ENCODE measurements at regions not wholly inside any gene's neighbourhood (a gene's known extent, or its start where the extent isn't known, plus 50 kb on each side); places are given as distances from the start of the nearest gene placed in this dataset.
"Not testable (repeated sequence)": the region's sequence is repeated elsewhere in the genome, so short reads cannot be mapped to it uniquely, and the experiment has no call there.

DNA sequence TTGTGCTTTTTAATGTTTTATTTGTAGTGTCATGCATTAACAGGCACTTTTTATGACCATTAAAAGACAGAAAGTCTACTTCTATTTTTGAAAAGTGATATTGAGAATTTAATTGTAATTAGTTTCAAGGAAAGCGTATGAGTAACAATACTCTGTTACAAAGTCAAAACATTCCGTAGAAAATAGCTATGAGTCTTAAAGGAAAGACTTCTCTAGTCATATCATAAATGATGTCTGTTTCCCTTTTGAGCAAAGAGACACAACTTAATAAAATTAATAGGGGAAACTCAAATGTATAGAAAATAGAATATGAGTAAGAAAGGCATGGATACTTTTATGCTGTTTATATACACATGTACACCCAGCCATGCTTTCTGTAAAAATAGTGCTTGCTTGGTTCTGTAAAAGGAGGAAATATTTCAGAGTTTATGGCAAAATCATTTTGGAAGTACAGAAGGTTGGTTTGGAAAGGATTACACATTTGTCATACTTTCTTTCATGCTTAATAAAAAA is 107.8 kb upstream of the AHI1 start:
- POLR2A ChIA-PET, result interaction anchor here (0.5 to 1.2 kb wide), 3 partner anchors 12 to 55 kb away, joined by 3 read pairs; no protein-coding TSS in a partner anchor
- Mint-ChIP-seq H3K9me3 (ENCODE audit: low read depth) (no peaks in the 10 kb centered on the region), H3K36me3 (ENCODE audit: low read depth) (no peaks in the 10 kb centered on the region), H3K27me3 (no peaks in the 10 kb centered on the region), H3K27ac (peak overlapping the region; percentile 58), H3K4me3 (no peak overlapping the region), H3K4me1 (peaks cover 30% of the 10 kb centered on the region)
- CTCF ChIA-PET, result no interaction called here
- peak; percentile 57 for ATAC-seq
- no peak for DNase-seq
- intact Hi-C loops (cut with DNase I, micrococcal nuclease), result loop anchor here (1.0 to 5.0 kb wide), 3 partner anchors 19 to 37 kb away; no protein-coding TSS in a partner anchor

DNA sequence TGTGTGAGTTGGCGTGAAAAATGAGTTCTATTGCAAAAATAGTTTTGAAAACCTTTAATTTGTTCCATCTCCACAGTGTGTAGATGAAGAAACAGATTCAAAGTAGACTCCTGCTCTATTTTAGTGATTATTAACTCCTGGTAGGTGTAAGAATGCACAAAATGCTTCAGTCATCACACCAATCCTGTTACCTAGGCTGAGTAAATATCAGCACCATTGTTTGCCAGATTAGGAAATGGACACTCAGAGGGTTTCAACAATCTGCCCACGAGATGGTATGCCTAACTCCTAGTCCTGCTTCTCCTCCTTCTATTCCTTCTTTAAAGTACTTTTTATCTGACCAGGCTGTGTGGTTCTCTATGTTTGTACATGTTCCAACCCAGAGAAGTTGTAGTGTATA is 108.9 kb upstream of the AHI1 start:
- no peaks in the 10 kb centered on the region for H3K27me3 Mint-ChIP-seq
- ChIA-PET CTCF (no interaction called here), POLR2A (no interaction called here)
- H3K4me1 Mint-ChIP-seq, result peaks cover 30% of the 10 kb centered on the region
- H3K36me3 Mint-ChIP-seq (ENCODE audit: low read depth), result no peaks in the 10 kb centered on the region
- intact Hi-C loops (cut with DNase I, micrococcal nuclease), result loop anchor here in 1 of 2 experiments (5.0 kb wide), 1 partner anchor 36 kb away; no protein-coding TSS in a partner anchor
- DNase-seq (no peak), ATAC-seq (no peak)
- H3K27ac Mint-ChIP-seq, result peak overlapping the region; percentile 20
- H3K4me3 Mint-ChIP-seq, result no peak overlapping the region
- no peaks in the 10 kb centered on the region for H3K9me3 Mint-ChIP-seq (ENCODE audit: low read depth)

DNA sequence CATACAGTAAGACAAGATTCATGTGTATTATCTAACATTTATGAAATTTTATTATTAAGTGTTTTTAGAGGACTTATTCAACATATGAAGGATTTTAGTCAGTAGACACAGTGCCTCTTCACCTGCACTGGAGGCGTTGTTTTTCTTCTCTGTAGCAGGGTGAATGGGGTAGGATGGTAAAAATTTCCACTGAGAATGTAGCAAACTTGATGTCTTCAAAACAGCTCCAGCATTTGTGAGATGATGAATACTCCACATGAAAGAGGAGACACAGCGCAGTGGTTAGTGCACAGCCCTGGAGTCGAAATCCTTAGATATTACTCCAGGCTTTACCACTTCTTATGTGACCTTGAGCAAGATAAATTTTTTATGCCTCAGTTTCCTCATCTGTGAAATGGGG is 110.5 kb upstream of the AHI1 start:
- Mint-ChIP-seq H3K4me3 (no peak overlapping the region), H3K27ac (peak overlapping the region; percentile 31), H3K4me1 (peaks cover 30% of the 10 kb centered on the region), H3K27me3 (no peaks in the 10 kb centered on the region), H3K36me3 (ENCODE audit: low read depth) (no peaks in the 10 kb centered on the region), H3K9me3 (ENCODE audit: low read depth) (no peaks in the 10 kb centered on the region)
- POLR2A ChIA-PET, result no interaction called here
- ATAC-seq (peak; percentile 52), DNase-seq (no peak)
- intact Hi-C loops (cut with DNase I, micrococcal nuclease), result loop anchor here in 1 of 2 experiments (5.0 kb wide), 1 partner anchor 34 kb away; no protein-coding TSS in a partner anchor
- CTCF ChIA-PET, result no interaction called here

DNA sequence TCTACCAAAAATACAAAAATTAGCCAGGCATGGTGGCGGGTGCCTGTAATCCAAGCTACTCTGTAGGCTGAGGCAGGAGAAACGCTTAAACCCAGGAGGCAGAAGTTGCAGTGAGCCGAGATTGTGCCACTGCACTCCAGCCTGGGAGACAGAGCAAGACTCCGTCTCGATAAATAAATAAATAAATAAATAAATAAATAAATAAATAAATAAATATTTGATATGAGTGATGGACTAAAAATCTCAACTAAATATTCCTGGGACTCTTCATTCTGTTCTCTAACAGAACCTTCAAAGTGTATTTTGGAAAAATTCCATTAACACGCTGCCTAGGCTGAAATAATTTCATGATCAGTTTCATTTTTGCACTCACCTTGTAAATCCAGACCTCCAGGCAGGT is 112.7 kb upstream of the AHI1 start:
- peaks cover 17% of the 10 kb centered on the region for H3K4me1 Mint-ChIP-seq
- ATAC-seq; H3K9me3 Mint-ChIP-seq (ENCODE audit: low read depth); POLR2A ChIA-PET; H3K27me3 Mint-ChIP-seq; H3K36me3 Mint-ChIP-seq (ENCODE audit: low read depth); DNase-seq; intact Hi-C loops (cut with DNase I, micrococcal nuclease); H3K27ac Mint-ChIP-seq; H3K4me3 Mint-ChIP-seq: not testable (repeated sequence)
- CTCF ChIA-PET, result interaction anchor here (1.5 kb wide), 1 partner anchor 14 kb away, joined by 3 read pairs; no protein-coding TSS in a partner anchor

DNA sequence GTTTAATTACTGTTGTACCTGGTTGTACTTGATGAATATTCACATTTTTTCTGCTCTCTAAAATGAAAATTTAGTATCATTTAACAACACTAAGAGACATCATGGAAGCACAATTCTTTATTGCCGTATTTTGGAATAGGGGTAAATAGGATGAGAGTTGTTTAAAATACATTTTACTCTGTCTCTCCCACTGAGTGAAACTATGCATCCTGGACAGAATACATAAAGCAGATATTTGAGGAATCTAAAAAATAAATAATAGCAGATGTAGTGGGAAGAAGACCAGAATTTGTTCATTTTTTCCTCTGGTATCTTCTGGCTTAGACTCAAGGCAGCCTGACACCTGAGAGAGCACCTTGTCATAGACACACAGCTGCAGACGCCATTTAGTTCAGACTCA is 119.1 kb upstream of the AHI1 start:
- no peaks in the 10 kb centered on the region for H3K9me3 Mint-ChIP-seq (ENCODE audit: low read depth)
- no peak overlapping the region for H3K4me3 Mint-ChIP-seq
- H3K36me3 Mint-ChIP-seq (ENCODE audit: low read depth), result no peaks in the 10 kb centered on the region
- H3K27me3 Mint-ChIP-seq, result peaks cover 3% of the 10 kb centered on the region
- no peak for DNase-seq
- no peaks in the 10 kb centered on the region for H3K4me1 Mint-ChIP-seq
- ChIA-PET CTCF (no interaction called here), POLR2A (no interaction called here)
- intact Hi-C loops (cut with DNase I, micrococcal nuclease), result no loop called here
- ATAC-seq, result no peak
- H3K27ac Mint-ChIP-seq, result no peak overlapping the region

DNA sequence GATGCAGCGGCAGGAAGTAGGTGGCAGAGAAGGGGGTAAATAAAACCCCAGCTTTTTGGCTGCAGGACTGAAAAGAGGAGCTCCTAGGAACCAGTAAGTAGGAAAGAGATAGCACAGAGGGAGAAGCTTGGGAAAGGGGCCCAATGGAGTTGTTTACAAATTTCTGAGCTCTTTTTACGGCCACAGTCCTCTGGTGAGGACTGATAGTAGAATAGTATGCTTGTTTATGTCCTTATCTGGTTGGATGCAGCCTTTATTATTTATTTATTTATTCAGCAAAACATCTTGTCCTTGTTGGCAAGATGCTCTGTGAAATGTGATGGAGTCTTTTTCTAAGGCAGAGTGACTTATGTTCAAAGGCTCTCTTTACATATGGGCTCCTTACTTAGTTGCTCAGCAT is 119.7 kb upstream of the AHI1 start:
- CTCF ChIA-PET, result interaction anchor here (0.6 to 0.7 kb wide), 2 partner anchors 17 to 607 kb away, joined by 3 read pairs; no protein-coding TSS in a partner anchor
- no peaks in the 10 kb centered on the region for H3K9me3 Mint-ChIP-seq (ENCODE audit: low read depth)
- H3K27me3 Mint-ChIP-seq, result peaks cover 3% of the 10 kb centered on the region
- no peak overlapping the region for H3K4me3 Mint-ChIP-seq
- ATAC-seq (no peak), DNase-seq (no peak)
- no peak overlapping the region for H3K27ac Mint-ChIP-seq
- H3K4me1 Mint-ChIP-seq, result no peaks in the 10 kb centered on the region
- H3K36me3 Mint-ChIP-seq (ENCODE audit: low read depth), result no peaks in the 10 kb centered on the region
- POLR2A ChIA-PET, result no interaction called here
- intact Hi-C loops (cut with DNase I, micrococcal nuclease), result no loop called here

DNA sequence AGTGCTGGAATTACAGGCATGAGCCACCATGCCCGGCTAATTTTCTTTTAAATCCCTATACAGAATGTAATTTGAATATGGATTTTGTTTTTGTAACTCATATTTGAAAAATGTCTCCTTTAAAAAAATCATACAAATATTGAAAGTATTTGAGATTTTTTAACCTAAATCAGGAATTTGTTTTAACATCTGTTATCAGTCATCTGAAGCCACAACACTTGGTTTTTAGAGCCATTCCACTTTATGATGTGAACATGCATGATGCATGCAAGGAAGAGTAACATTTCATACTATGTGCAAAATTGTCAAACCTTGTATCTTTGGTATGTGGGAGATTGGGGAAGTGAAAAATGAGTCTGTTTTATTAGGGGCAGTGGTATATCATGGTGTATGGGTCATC is 124.5 kb upstream of the AHI1 start:
- ATAC-seq (no peak), DNase-seq (no peak)
- intact Hi-C loops (cut with DNase I, micrococcal nuclease), result loop anchor here in 1 of 2 experiments (5.0 kb wide), 2 partner anchors 45 to 85 kb away; no protein-coding TSS in a partner anchor
- Mint-ChIP-seq H3K36me3 (ENCODE audit: low read depth) (peaks cover 16% of the 10 kb centered on the region), H3K4me1 (peaks cover 26% of the 10 kb centered on the region), H3K27me3 (no peaks in the 10 kb centered on the region), H3K27ac (peak overlapping the region; percentile 62), H3K9me3 (ENCODE audit: low read depth) (peaks cover 3% of the 10 kb centered on the region), H3K4me3 (no peak overlapping the region)
- CTCF ChIA-PET, result no interaction called here
- POLR2A ChIA-PET, result no interaction called here

DNA sequence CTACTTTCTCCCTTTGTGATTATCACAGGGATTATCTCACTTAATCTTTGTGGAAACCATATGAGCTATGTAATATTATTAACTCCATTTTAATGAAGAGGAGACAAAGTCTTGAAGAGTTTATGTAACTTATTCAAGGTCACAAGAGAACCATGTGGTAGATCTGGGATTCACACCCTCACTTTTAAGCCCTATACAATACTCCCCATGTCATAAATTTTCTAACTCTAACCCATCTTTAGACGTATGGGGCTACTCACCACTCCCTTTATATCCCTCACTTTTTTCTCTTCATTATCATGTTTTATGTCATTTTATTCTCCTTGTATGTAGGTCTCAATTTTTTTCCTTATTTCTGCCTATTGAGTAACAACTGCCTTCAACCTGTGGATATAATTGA is 126.4 kb upstream of the AHI1 start:
- DNase-seq (no peak), ATAC-seq (peak; percentile 22)
- POLR2A ChIA-PET, result interaction anchor here (1.0 kb wide), 1 partner anchor 19 kb away, joined by 3 read pairs; no protein-coding TSS in a partner anchor
- no peaks in the 10 kb centered on the region for H3K27me3 Mint-ChIP-seq
- H3K4me3 Mint-ChIP-seq, result no peak overlapping the region
- peaks cover 16% of the 10 kb centered on the region for H3K36me3 Mint-ChIP-seq (ENCODE audit: low read depth)
- peaks cover 31% of the 10 kb centered on the region for H3K4me1 Mint-ChIP-seq
- intact Hi-C loops (cut with DNase I, micrococcal nuclease), result loop anchor here (1.0 to 5.0 kb wide), 8 partner anchors 16 to 87 kb away; no protein-coding TSS in a partner anchor
- CTCF ChIA-PET, result interaction anchor here (0.9 to 1.6 kb wide), 6 partner anchors 14 to 602 kb away, joined by 3 to 8 read pairs (median 3); no protein-coding TSS in a partner anchor
- H3K9me3 Mint-ChIP-seq (ENCODE audit: low read depth), result peaks cover 3% of the 10 kb centered on the region
- H3K27ac Mint-ChIP-seq, result peak overlapping the region; percentile 90

DNA sequence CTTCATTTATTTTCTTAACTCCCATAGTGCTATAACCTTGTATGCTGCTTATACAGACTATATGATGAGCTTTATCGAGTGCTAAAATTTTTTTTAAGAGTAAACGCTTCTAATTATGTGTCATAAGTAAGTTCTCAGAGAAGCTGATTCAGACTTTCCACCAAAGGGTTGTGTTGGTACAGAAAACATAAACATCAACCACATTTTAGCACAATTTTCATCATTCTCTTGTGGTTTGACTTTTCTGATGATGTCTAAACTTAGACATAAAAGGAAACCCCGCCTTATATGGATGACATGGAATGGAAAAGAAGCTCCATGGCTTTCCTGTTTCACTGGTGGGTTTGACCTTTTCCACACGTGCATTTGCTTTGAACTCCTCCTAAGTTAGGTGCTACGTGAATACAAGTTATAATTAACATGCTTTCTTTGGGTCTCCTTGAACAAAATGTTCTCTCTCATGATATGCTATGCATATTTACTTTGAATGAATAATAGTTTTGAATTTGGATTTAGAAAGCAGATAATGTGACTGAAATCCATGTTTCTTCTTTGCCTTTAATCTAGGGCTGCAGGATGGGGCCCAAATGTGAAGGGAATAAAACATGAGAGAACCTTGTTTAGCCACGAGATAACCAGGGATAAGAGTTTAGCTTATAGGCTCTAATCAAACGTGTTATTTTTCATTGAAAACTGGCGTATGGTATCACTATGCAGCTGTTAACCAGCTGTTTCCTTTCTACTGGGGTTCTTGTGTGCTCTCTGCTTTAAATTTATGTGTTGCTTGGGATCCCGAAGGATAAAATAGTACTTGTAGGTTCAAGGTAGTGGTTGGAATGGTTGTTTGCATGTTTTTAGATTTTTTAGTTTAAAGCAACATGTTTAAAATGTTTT is 127.1 kb upstream of the AHI1 start:
- H3K4me3 Mint-ChIP-seq, result no peak overlapping the region
- peak overlapping the region; percentile 90 for H3K27ac Mint-ChIP-seq

DNA sequence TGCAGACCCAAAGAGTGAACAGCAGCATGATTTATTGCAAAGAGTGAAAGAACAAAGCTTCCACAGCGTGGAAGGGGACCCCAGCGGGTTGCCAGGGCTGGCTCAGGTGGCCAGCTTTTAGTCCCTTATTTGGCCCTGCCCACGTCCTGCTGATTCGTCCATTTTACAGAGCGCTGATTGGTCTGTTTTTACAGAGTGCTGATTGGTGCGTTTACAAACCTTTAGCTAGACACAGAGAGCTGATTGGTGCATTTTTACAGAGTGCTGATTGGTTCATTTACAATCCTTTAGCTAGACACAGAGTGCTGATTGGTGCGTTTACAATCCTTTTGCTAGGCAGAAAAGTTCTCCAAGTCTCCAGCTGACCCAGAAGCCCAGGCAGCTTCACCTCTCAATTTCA is 128.5 kb upstream of the AHI1 start:
- ATAC-seq; H3K27me3 Mint-ChIP-seq; H3K9me3 Mint-ChIP-seq (ENCODE audit: low read depth); H3K4me3 Mint-ChIP-seq; CTCF ChIA-PET; DNase-seq; intact Hi-C loops (cut with DNase I, micrococcal nuclease): not testable (repeated sequence)
- Mint-ChIP-seq H3K4me1 (peaks cover 33% of the 10 kb centered on the region), H3K27ac (peak overlapping the region; percentile 47), H3K36me3 (ENCODE audit: low read depth) (peaks cover 16% of the 10 kb centered on the region)
- POLR2A ChIA-PET, result interaction anchor here (0.6 kb wide), 1 partner anchor 334 kb away, joined by 4 read pairs; no protein-coding TSS in a partner anchor

More for the DNA sequence above, 127.1 kb upstream of the AHI1 start:
- intact Hi-C loops (cut with DNase I, micrococcal nuclease), result loop anchor here (1.0 to 5.0 kb wide), 8 partner anchors 16 to 87 kb away; no protein-coding TSS in a partner anchor
- peak; percentile 84 for ATAC-seq
- Mint-ChIP-seq H3K27me3 (no peaks in the 10 kb centered on the region), H3K9me3 (ENCODE audit: low read depth) (peaks cover 3% of the 10 kb centered on the region), H3K4me1 (peaks cover 31% of the 10 kb centered on the region), H3K36me3 (ENCODE audit: low read depth) (peaks cover 16% of the 10 kb centered on the region)
- POLR2A ChIA-PET, result interaction anchor here (0.6 to 1.0 kb wide), 2 partner anchors 20 to 665 kb away, joined by 3 read pairs; partner anchors contain the start of gene BCLAF1
- peak; percentile 19 for DNase-seq
- CTCF ChIA-PET, result interaction anchor here (0.6 to 1.6 kb wide), 7 partner anchors 11 to 602 kb away, joined by 3 to 8 read pairs (median 3); no protein-coding TSS in a partner anchor

DNA sequence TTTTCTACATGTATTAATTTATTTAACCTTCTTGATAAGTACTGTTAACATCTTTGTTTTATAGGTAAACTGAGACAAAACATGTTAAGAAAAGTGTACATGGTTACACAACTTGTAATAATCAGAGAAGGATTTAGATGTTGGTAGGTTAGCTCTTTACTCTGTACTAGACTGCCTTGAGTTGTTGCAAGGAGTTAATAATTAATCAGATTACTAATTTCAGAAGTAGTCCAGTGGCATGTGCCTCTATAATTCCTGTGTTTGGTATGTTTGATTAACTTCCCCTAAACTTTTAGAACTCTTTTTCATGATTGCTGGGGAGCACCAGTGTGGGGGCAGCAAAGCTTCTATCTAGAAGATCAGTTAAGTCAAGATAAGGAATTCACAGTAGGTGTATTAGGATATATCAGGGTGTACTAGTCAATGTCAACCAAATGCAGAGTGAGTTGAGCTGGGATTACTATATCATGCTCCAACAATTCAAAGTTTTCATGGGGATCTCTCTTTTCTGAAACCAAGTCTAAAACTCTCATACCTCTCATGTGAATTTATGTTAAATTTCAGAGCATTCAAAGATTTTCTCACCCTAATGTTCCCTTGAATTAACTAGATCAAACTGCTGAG is 129.7 kb upstream of the AHI1 start:
- ATAC-seq, result no peak
- peaks cover 36% of the 10 kb centered on the region for H3K4me1 Mint-ChIP-seq
- DNase-seq, result no peak
- no peak overlapping the region for H3K4me3 Mint-ChIP-seq
- POLR2A ChIA-PET, result no interaction called here
- peaks cover 16% of the 10 kb centered on the region for H3K36me3 Mint-ChIP-seq (ENCODE audit: low read depth)
- H3K9me3 Mint-ChIP-seq (ENCODE audit: low read depth), result peaks cover 3% of the 10 kb centered on the region
- CTCF ChIA-PET, result interaction anchor here (1.5 to 1.8 kb wide), 2 partner anchors 12 to 110 kb away, joined by 4 to 7 read pairs; no protein-coding TSS in a partner anchor
- no peak overlapping the region for H3K27ac Mint-ChIP-seq
- intact Hi-C loops (cut with DNase I, micrococcal nuclease), result no loop called here
- H3K27me3 Mint-ChIP-seq, result no peaks in the 10 kb centered on the region

Data from activated CD4-positive, alpha-beta T cell treated with anti-CD3 and anti-CD28 coated beads for 36 hours (primary cell).